Mesendoderm (in vitro differentiated cells): ENCODE measurements at regions not wholly inside any gene's neighbourhood (a gene's known extent, or its start where the extent isn't known, plus 50 kb on each side); places are given as distances from the start of the nearest gene placed in this dataset.

Experiments
- DNase-seq: peaks from one replicate; pipeline ENCODE4 v3.0.0; 2013
- H2AK5ac ChIP-seq: 2 replicates; pipeline ENCODE4 v1.6.1; 2013; ENCODE audit warnings: low read length, inconsistent platforms
- H2BK120ac ChIP-seq: 2 replicates; pipeline ENCODE4 v1.6.1; 2013; ENCODE audit warnings: low read depth, mild to moderate bottlenecking, low read length, moderate library complexity, mixed read lengths
- H2BK15ac ChIP-seq: replicated peaks from 2 replicates; pipeline ENCODE4 v1.6.1; 2013; ENCODE audit warnings: low read depth, mild to moderate bottlenecking, moderate library complexity
- H2BK5ac ChIP-seq: 2 replicates; pipeline ENCODE4 v1.6.1; 2013; ENCODE audit warnings: low read length, inconsistent platforms
- H3K18ac ChIP-seq: 2 replicates; pipeline ENCODE4 v1.6.1; 2013; ENCODE audit warnings: mild to moderate bottlenecking, low read length, mixed read lengths
- H3K23ac ChIP-seq: one replicate; pipeline ENCODE4 v1.6.1; 2013; ENCODE audit warnings: low read length
- H3K27ac ChIP-seq: 2 replicates; pipeline ENCODE4 v1.5.1; 2013; ENCODE audit warnings: low read depth, mild to moderate bottlenecking, inconsistent platforms, low read length, moderate library complexity
- H3K27me3 ChIP-seq: 2 replicates; pipeline ENCODE4 v1.6.1; 2013; ENCODE audit warnings: low read length, control low read depth, mild to moderate bottlenecking, inconsistent platforms; ENCODE audit not compliant: insufficient read depth, poor library complexity
- H3K36me3 ChIP-seq: 2 replicates; pipeline ENCODE4 v1.6.1; 2013; ENCODE audit warnings: low read length, inconsistent platforms; ENCODE audit not compliant: control insufficient read depth, insufficient read depth
- H3K4ac ChIP-seq: one replicate; pipeline ENCODE4 v1.6.1; 2013; ENCODE audit warnings: low read depth, mild to moderate bottlenecking, low read length, moderate library complexity
- H3K4me1 ChIP-seq: 2 replicates; pipeline ENCODE4 v1.6.1; 2013; ENCODE audit warnings: low read depth, low read length, inconsistent platforms; ENCODE audit not compliant: control insufficient read depth
- H3K4me2 ChIP-seq: 2 replicates; pipeline ENCODE4 v1.6.1; 2013; ENCODE audit warnings: low read length
- H3K4me3 ChIP-seq: 2 replicates; pipeline ENCODE4 v1.5.1; 2013; ENCODE audit warnings: mild to moderate bottlenecking, low read length
- H3K56ac ChIP-seq: one replicate; pipeline ENCODE4 v1.6.1; 2013; ENCODE audit warnings: low read length
- H3K79me1 ChIP-seq: 2 replicates; pipeline ENCODE4 v1.6.1; 2013; ENCODE audit warnings: low read length, inconsistent platforms
- H3K79me2 ChIP-seq: 2 replicates; pipeline ENCODE4 v1.6.1; 2013; ENCODE audit warnings: mild to moderate bottlenecking, low read length; ENCODE audit not compliant: control insufficient read depth, insufficient read depth
- H3K9ac ChIP-seq: 2 replicates; pipeline ENCODE4 v1.6.1; 2013; ENCODE audit warnings: low read length, inconsistent platforms
- H4K5ac ChIP-seq: one replicate; pipeline ENCODE4 v1.6.1; 2013; ENCODE audit warnings: low read length
- H4K8ac ChIP-seq: one replicate; pipeline ENCODE4 v1.6.1; 2013; ENCODE audit warnings: low read depth, mild to moderate bottlenecking, control low read depth, low read length, moderate library complexity
- WGBS: extraction: QIAGEN DNeasy Blood & Tissue Kit; methylation state at CpG from one replicate; pipeline ENCODE4 v1.1.7; 2013; ENCODE audit warnings: low lambda C conversion rate, missing lambda C conversion rate; ENCODE audit not compliant: insufficient coverage; ENCODE audit errors: extremely low coverage; 5-methylcytosine and 5-hydroxymethylcytosine counted together

GRCh38 chr13:105663182-105663581 lies 872.3 kb downstream of the EFNB2 start:
- H4K5ac ChIP-seq, result no peak overlapping the region
- H2BK120ac ChIP-seq, result no peak overlapping the region
- no peak overlapping the region for H3K23ac ChIP-seq
- no peaks in the 10 kb centered on the region for H3K27me3 ChIP-seq
- WGBS, result no CpG with 5 or more reads among the region's 5 CpGs
- H3K9ac ChIP-seq, result no peak overlapping the region
- no peak overlapping the region for H2BK5ac ChIP-seq
- H3K79me1 ChIP-seq, result no peaks in the 10 kb centered on the region
- no peak overlapping the region for H2AK5ac ChIP-seq
- H3K36me3 ChIP-seq, result no peaks in the 10 kb centered on the region
- H3K56ac ChIP-seq, result no peak overlapping the region
- no peaks in the 10 kb centered on the region for H3K79me2 ChIP-seq
- no peak overlapping the region for H3K18ac ChIP-seq
- H3K4ac ChIP-seq, result no peak overlapping the region
- no peak for DNase-seq
- no peak overlapping the region for H3K4me3 ChIP-seq
- no peaks in the 10 kb centered on the region for H3K4me1 ChIP-seq
- no peak overlapping the region for H4K8ac ChIP-seq
- no peak overlapping the region for H2BK15ac ChIP-seq
- no peak overlapping the region for H3K27ac ChIP-seq
- no peak overlapping the region for H3K4me2 ChIP-seq

DNA sequence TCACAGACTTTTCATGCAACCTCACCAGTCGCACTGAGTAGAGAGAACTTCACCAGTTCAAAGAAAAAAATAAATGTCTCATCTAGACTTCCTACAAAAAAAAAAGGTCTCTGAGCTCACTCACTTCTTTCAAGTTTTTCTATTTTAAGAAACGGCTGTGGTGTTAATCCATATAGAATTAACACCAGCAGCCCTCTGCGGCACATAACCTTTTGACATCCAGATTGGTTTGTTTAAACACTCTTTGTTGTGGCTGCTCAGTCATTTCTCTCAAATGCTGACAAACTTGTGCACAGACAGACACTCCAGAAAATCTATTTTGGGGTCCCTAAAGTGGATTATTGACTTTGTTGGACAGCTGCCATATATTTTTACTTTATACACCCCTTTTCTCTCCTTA lies 874.9 kb downstream of the EFNB2 start:
- Histone ChIP-seq H3K18ac (no peak overlapping the region), H2BK120ac (no peak overlapping the region), H3K9ac (no peak overlapping the region), H3K23ac (no peak overlapping the region), H3K79me2 (no peaks in the 10 kb centered on the region), H3K4me3 (no peak overlapping the region), H3K56ac (no peak overlapping the region), H2BK5ac (no peak overlapping the region), H3K4me2 (no peak overlapping the region), H3K27me3 (no peaks in the 10 kb centered on the region), H3K27ac (no peak overlapping the region), H3K4me1 (no peaks in the 10 kb centered on the region), H2BK15ac (no peak overlapping the region), H2AK5ac (no peak overlapping the region), H3K36me3 (no peaks in the 10 kb centered on the region), H3K79me1 (no peaks in the 10 kb centered on the region), H4K8ac (no peak overlapping the region), H4K5ac (no peak overlapping the region), H3K4ac (no peak overlapping the region)
- no CpG with 5 or more reads among the region's 3 CpGs for WGBS
- DNase-seq, result no peak

GRCh38 chr13:105658431-105658830 lies 877.0 kb downstream of the EFNB2 start:
- no peak overlapping the region for H4K5ac ChIP-seq
- no peak overlapping the region for H2BK120ac ChIP-seq
- no peak overlapping the region for H3K27ac ChIP-seq
- H3K27me3 ChIP-seq, result no peaks in the 10 kb centered on the region
- no peak overlapping the region for H2AK5ac ChIP-seq
- H3K4ac ChIP-seq, result no peak overlapping the region
- H3K18ac ChIP-seq, result no peak overlapping the region
- no peaks in the 10 kb centered on the region for H3K4me1 ChIP-seq
- H3K4me3 ChIP-seq, result no peak overlapping the region
- no peak overlapping the region for H3K4me2 ChIP-seq
- no CpG with 5 or more reads among the region's 3 CpGs for WGBS
- no peak overlapping the region for H2BK5ac ChIP-seq
- H3K9ac ChIP-seq, result no peak overlapping the region
- H3K36me3 ChIP-seq, result no peaks in the 10 kb centered on the region
- H3K79me2 ChIP-seq, result no peaks in the 10 kb centered on the region
- no peak overlapping the region for H2BK15ac ChIP-seq
- H4K8ac ChIP-seq, result no peak overlapping the region
- H3K56ac ChIP-seq, result no peak overlapping the region
- H3K23ac ChIP-seq, result no peak overlapping the region
- DNase-seq, result no peak
- no peaks in the 10 kb centered on the region for H3K79me1 ChIP-seq

GRCh38 chr13:105655046-105655445 lies 880.4 kb downstream of the EFNB2 start:
- Histone ChIP-seq H2BK15ac (no peak overlapping the region), H3K27ac (no peak overlapping the region), H3K18ac (no peak overlapping the region), H3K36me3 (no peaks in the 10 kb centered on the region), H3K56ac (no peak overlapping the region), H3K79me1 (no peaks in the 10 kb centered on the region), H2AK5ac (no peak overlapping the region), H2BK120ac (no peak overlapping the region), H3K4ac (no peak overlapping the region), H3K9ac (no peak overlapping the region), H3K23ac (no peak overlapping the region), H3K4me2 (no peak overlapping the region), H4K8ac (no peak overlapping the region), H2BK5ac (no peak overlapping the region), H3K4me3 (no peak overlapping the region), H3K4me1 (no peaks in the 10 kb centered on the region), H3K79me2 (no peaks in the 10 kb centered on the region), H4K5ac (no peak overlapping the region), H3K27me3 (no peaks in the 10 kb centered on the region)
- no CpG with 5 or more reads among the region's 2 CpGs for WGBS
- no peak for DNase-seq

DNA sequence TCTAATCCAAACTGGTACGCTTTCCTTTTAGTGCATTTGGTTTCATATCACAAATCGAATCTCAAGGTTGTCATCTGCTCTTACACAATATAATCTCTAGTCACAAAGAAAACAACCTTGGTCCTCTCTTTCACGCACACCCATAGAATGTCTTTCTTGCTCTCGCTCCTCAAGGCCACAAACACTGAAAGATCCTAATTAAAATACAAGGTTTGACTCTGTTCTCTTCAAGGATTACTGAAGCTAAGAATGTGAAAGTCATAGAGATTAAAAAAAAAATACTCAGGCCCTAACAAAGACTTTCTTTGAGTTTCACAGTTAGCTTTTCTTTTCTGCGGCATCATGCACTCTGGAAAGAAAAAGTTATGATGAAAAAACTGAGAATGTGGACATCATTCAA lies 891.5 kb downstream of the EFNB2 start:
- H2BK5ac ChIP-seq, result no peak overlapping the region
- no peak overlapping the region for H4K8ac ChIP-seq
- H3K4me3 ChIP-seq, result no peak overlapping the region
- no CpG with 5 or more reads among the region's 5 CpGs for WGBS
- no peaks in the 10 kb centered on the region for H3K79me2 ChIP-seq
- no peaks in the 10 kb centered on the region for H3K4me1 ChIP-seq
- no peak for DNase-seq
- no peak overlapping the region for H3K56ac ChIP-seq
- H3K23ac ChIP-seq, result no peak overlapping the region
- no peak overlapping the region for H3K18ac ChIP-seq
- no peak overlapping the region for H4K5ac ChIP-seq
- H3K9ac ChIP-seq, result no peak overlapping the region
- H3K4ac ChIP-seq, result no peak overlapping the region
- H3K27ac ChIP-seq, result no peak overlapping the region
- no peak overlapping the region for H2BK15ac ChIP-seq
- H3K4me2 ChIP-seq, result no peak overlapping the region
- no peaks in the 10 kb centered on the region for H3K36me3 ChIP-seq
- no peak overlapping the region for H2BK120ac ChIP-seq
- H3K79me1 ChIP-seq, result no peaks in the 10 kb centered on the region
- H3K27me3 ChIP-seq, result no peaks in the 10 kb centered on the region
- no peak overlapping the region for H2AK5ac ChIP-seq

DNA sequence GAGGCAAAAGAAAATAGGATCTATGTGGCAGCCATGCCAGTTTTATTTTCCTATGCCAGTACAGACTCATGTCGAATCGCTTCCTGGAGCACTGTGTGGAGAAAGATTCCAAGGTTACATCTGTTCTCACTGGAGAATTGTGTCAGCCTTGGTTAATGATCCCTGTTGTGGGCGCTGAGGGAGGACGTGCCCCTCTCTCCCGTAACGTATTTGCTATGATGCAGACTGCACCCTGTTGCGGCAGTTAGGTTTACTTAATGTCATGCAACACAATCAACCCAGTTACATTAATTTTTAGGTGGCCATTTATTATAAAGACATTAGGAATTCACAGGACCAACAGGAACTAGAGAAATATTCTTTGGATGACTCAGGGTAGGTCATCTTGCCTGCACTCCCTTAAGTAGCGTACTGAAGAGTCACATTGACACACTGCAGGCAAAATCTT lies 892.9 kb downstream of the EFNB2 start:
- H2BK5ac ChIP-seq, result no peak overlapping the region
- no peaks in the 10 kb centered on the region for H3K79me1 ChIP-seq
- H3K18ac ChIP-seq, result no peak overlapping the region
- no peak overlapping the region for H3K4me3 ChIP-seq
- H3K23ac ChIP-seq, result no peak overlapping the region
- no peaks in the 10 kb centered on the region for H3K36me3 ChIP-seq
- H3K4ac ChIP-seq, result no peak overlapping the region
- H3K27ac ChIP-seq, result no peak overlapping the region
- no peak overlapping the region for H2BK15ac ChIP-seq
- no peak for DNase-seq
- no peaks in the 10 kb centered on the region for H3K4me1 ChIP-seq
- no peak overlapping the region for H4K5ac ChIP-seq
- no peak overlapping the region for H3K56ac ChIP-seq
- H2BK120ac ChIP-seq, result no peak overlapping the region
- H3K9ac ChIP-seq, result no peak overlapping the region
- H3K27me3 ChIP-seq, result no peaks in the 10 kb centered on the region
- WGBS, result no CpG with 5 or more reads among the region's 8 CpGs
- H3K4me2 ChIP-seq, result no peak overlapping the region
- no peak overlapping the region for H4K8ac ChIP-seq
- no peaks in the 10 kb centered on the region for H3K79me2 ChIP-seq
- no peak overlapping the region for H2AK5ac ChIP-seq
